ENCODE measurements at regions not wholly inside any gene's neighbourhood (a gene's known extent, or its start where the extent isn't known, plus 50 kb on each side); places are given as distances from the start of the nearest gene placed in this dataset.

DNA sequence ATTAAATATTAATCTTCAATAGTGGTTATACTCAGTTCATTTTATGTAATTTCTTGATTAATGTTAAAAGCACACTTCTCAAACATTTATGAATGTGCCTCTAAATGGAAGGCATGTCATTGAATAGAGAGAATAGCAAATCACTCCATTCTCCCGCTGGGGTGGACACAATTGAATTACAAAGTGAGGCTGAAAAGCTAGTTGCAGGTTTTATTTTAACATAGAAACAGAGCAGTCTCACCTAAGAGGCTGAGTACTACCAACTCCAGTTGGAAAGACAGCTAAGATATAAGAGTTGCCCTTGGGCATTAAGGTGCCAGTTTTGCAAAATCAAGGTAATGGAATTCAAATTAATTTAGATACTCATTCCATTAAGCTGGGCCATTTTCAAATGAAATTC is 147.2 kb downstream of the PCSK1 start:
- H3K27me3 ChIP-seq (ENCODE audit: insufficient read depth): no peaks in the 10 kb centered on the region
- no peaks in the 10 kb centered on the region for H3K79me2 ChIP-seq (ENCODE audit: insufficient read depth)
- 95% methylated on average over 1 of the region's 1 CpG for WGBS (ENCODE audit: low lambda C conversion rate)
- no peak overlapping the region for H3K4me3 ChIP-seq (ENCODE audit: low read depth in 2 of 2, low read length in 1 of 2)
- H3K27ac ChIP-seq (ENCODE audit: low read depth in 2 of 2, low read length in 1 of 2): no peak overlapping the region
- H3K9ac ChIP-seq: no peak overlapping the region
- ChIA-PET CTCF (interaction anchor here (1.0 kb wide), 1 partner anchor 12 kb away, joined by 3 read pairs; no protein-coding TSS in a partner anchor), POLR2A (no interaction called here)
- no peaks in the 10 kb centered on the region for H3F3A ChIP-seq (replicated peaks; ENCODE audit: insufficient read depth)
- peaks cover 0 to 3% of the 10 kb centered on the region in 2 experiments; a peak in 3 of 4 replicates for H3K4me1 ChIP-seq (ENCODE audit: control insufficient read depth in 1 of 2, insufficient read depth in 2 of 2, low read depth in 1 of 2, low read length in 1 of 2)
- H3K36me3 ChIP-seq (replicated peaks in 1 of 2; ENCODE audit: control insufficient read depth in 1 of 2, insufficient read depth in 2 of 2, low read length in 1 of 2): no peaks in the 10 kb centered on the region
- no peak for TF ChIP-seq NFIC (IDR thresholded peaks at IDR 0.05; ENCODE audit: borderline replicate concordance)
- TF ChIP-seq NRF1 (IDR thresholded peaks at IDR 0.05; ENCODE audit: low read depth, low read length): no peak
- no peak for TF ChIP-seq RAD21 (IDR thresholded peaks at IDR 0.05; ENCODE audit: low read length)
- TF ChIP-seq RXRA (IDR thresholded peaks at IDR 0.05; ENCODE audit: borderline replicate concordance, low read depth): no peak
- no peak for TF ChIP-seq FOXM1 (IDR thresholded peaks at IDR 0.05; ENCODE audit: low read depth)
- no peak for TF ChIP-seq TEAD4 (IDR thresholded peaks at IDR 0.05; ENCODE audit: borderline replicate concordance, insufficient read depth)
- TF ChIP-seq TCF12 (IDR thresholded peaks at IDR 0.05): no peak
- no peak for TF ChIP-seq EZH2phosphoT487 (IDR thresholded peaks at IDR 0.05; ENCODE audit: borderline replicate concordance, low read depth)
- no peak for TF ChIP-seq YY1 (IDR thresholded peaks at IDR 0.05; ENCODE audit: low read depth)
- TF ChIP-seq GATA2 (CRISPR knock-in tag; IDR thresholded peaks at IDR 0.05): no peak
- TF ChIP-seq POLR2AphosphoS5 (IDR thresholded peaks at IDR 0.05; ENCODE audit: low read depth, low read length): no peak
- TF ChIP-seq MEF2A (IDR thresholded peaks at IDR 0.05; ENCODE audit: borderline replicate concordance, low read depth): no peak
- TF ChIP-seq, protein P1, sequence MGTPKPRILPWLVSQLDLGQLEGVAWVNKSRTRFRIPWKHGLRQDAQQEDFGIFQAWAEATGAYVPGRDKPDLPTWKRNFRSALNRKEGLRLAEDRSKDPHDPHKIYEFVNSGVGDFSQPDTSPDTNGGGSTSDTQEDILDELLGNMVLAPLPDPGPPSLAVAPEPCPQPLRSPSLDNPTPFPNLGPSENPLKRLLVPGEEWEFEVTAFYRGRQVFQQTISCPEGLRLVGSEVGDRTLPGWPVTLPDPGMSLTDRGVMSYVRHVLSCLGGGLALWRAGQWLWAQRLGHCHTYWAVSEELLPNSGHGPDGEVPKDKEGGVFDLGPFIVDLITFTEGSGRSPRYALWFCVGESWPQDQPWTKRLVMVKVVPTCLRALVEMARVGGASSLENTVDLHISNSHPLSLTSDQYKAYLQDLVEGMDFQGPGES (IDR thresholded peaks at IDR 0.05; ENCODE audit: low read depth, low read length): no peak
- TF ChIP-seq SMC3 (IDR thresholded peaks at IDR 0.05; ENCODE audit: low read depth, low read length): no peak
- TF ChIP-seq, protein P2, sequence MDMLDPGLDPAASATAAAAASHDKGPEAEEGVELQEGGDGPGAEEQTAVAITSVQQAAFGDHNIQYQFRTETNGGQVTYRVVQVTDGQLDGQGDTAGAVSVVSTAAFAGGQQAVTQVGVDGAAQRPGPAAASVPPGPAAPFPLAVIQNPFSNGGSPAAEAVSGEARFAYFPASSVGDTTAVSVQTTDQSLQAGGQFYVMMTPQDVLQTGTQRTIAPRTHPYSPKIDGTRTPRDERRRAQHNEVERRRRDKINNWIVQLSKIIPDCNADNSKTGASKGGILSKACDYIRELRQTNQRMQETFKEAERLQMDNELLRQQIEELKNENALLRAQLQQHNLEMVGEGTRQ (IDR thresholded peaks at IDR 0.05; ENCODE audit: borderline replicate concordance, low read depth, low read length): no peak
- TF ChIP-seq SIN3A (IDR thresholded peaks at IDR 0.05; ENCODE audit: borderline replicate concordance, low read depth, low read length): no peak
- TF ChIP-seq FOSL2 (IDR thresholded peaks at IDR 0.05; ENCODE audit: borderline replicate concordance, low read depth): no peak
- TF ChIP-seq, protein P3, sequence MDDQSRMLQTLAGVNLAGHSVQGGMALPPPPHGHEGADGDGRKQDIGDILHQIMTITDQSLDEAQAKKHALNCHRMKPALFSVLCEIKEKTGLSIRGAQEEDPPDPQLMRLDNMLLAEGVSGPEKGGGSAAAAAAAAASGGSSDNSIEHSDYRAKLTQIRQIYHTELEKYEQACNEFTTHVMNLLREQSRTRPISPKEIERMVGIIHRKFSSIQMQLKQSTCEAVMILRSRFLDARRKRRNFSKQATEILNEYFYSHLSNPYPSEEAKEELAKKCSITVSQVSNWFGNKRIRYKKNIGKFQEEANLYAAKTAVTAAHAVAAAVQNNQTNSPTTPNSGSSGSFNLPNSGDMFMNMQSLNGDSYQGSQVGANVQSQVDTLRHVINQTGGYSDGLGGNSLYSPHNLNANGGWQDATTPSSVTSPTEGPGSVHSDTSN (IDR thresholded peaks at IDR 0.05): no peak
- TF ChIP-seq FOXJ3 (CRISPR knock-in tag; IDR thresholded peaks at IDR 0.05): no peak
- TF ChIP-seq, protein P4, sequence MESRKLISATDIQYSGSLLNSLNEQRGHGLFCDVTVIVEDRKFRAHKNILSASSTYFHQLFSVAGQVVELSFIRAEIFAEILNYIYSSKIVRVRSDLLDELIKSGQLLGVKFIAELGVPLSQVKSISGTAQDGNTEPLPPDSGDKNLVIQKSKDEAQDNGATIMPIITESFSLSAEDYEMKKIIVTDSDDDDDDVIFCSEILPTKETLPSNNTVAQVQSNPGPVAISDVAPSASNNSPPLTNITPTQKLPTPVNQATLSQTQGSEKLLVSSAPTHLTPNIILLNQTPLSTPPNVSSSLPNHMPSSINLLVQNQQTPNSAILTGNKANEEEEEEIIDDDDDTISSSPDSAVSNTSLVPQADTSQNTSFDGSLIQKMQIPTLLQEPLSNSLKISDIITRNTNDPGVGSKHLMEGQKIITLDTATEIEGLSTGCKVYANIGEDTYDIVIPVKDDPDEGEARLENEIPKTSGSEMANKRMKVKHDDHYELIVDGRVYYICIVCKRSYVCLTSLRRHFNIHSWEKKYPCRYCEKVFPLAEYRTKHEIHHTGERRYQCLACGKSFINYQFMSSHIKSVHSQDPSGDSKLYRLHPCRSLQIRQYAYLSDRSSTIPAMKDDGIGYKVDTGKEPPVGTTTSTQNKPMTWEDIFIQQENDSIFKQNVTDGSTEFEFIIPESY (IDR thresholded peaks at IDR 0.05; ENCODE audit: borderline replicate concordance, low read depth): no peak
- no peaks in the 10 kb centered on the region for H4K20me1 ChIP-seq (ENCODE audit: insufficient read depth)
- DNase-seq: no peak
- no peaks in the 10 kb centered on the region for H3K9me3 ChIP-seq
- no peak overlapping the region for H2AFZ ChIP-seq (ENCODE audit: low read depth)
- H3K4me2 ChIP-seq: no peak overlapping the region
- H3K9me2 ChIP-seq: no peaks in the 10 kb centered on the region

Measured in SK-N-SH (cell line).